K562 (cell line): ENCODE measurements at regions not wholly inside any gene's neighbourhood (a gene's known extent, or its start where the extent isn't known, plus 50 kb on each side); places are given as distances from the start of the nearest gene placed in this dataset.

Source experiments
- ESRRA ChIP-seq: fragments of 450-650 bp; IDR thresholded peaks from 2 replicates; pipeline ENCODE4 v1.6.1; 2014; ENCODE audit warnings: low read depth, mild to moderate bottlenecking, moderate library complexity, borderline replicate concordance
- ETV6 ChIP-seq, 3 experiments: fragments of 150-350 bp in 1 of 3; sonication (generic) in 1 of 3; formaldehyde crosslinking in 1 of 3; IDR thresholded peaks; 2 replicates each; pipeline versions ENCODE4 v1.6.1 to v1.8.0; 2014 to 2022; ENCODE audit warnings: borderline replicate concordance in 2 of 3, low read depth in 2 of 3, antibody characterized with exemption in 1 of 3, low read length in 1 of 3, mild to moderate bottlenecking in 1 of 3, missing genetic modification reagents in 1 of 3
- FOXK2 ChIP-seq, 2 experiments: fragments of 450-650 bp; IDR thresholded peaks in 1 of 2; conservative IDR thresholded peaks in 1 of 2; 2 replicates each; pipeline ENCODE4 v1.6.1; 2016; ENCODE audit warnings: low read depth in 2 of 2, mild to moderate bottlenecking in 1 of 2
- HDAC8 ChIP-seq: fragments of 450-650 bp; IDR thresholded peaks from 2 replicates; pipeline ENCODE4 v1.6.1; 2016; ENCODE audit warnings: mild to moderate bottlenecking, missing genetic modification characterization, moderate library complexity, missing compliant biosample characterization
- KDM2B ChIP-seq: fragments of 250-450 bp; sonication (Bioruptor Pico); IDR thresholded peaks from 2 replicates; pipeline ENCODE4 v1.8.0; 2021; ENCODE audit warnings: mild to moderate bottlenecking, moderate library complexity
- LARP7 ChIP-seq: fragments of 450-650 bp; IDR thresholded peaks from 2 replicates; pipeline ENCODE4 v1.6.1; 2016
- MAFF ChIP-seq: IDR thresholded peaks from 2 replicates; pipeline ENCODE4 v1.6.1; 2012; ENCODE audit warnings: low read length, improper control_type of control experiment
- MEF2D ChIP-seq: conservative IDR thresholded peaks from 2 replicates; pipeline ENCODE4 v1.6.1; 2016; ENCODE audit warnings: low read depth, missing genetic modification characterization, missing compliant biosample characterization
- MIER1 ChIP-seq: fragments of 450-650 bp; IDR thresholded peaks from 2 replicates; pipeline ENCODE4 v1.6.1; 2016; ENCODE audit warnings: antibody characterized with exemption, mild to moderate bottlenecking, low read depth
- NFIC ChIP-seq: fragments of 450-650 bp; IDR thresholded peaks from 2 replicates; pipeline ENCODE4 v1.6.1; 2017; ENCODE audit warnings: mild to moderate bottlenecking, inconsistent platforms
- POLR3A ChIP-seq: IDR thresholded peaks from 2 replicates; pipeline ENCODE4 v1.6.1; 2011; ENCODE audit warnings: borderline replicate concordance, mild to moderate bottlenecking, moderate library complexity; ENCODE audit not compliant: insufficient read length, insufficient read depth; ENCODE audit errors: extremely low read depth
- PTRF ChIP-seq: fragments of 450-650 bp; IDR thresholded peaks from 2 replicates; pipeline ENCODE4 v1.6.1; 2016; ENCODE audit warnings: mild to moderate bottlenecking, missing genetic modification characterization, missing compliant biosample characterization
- SMAD2 ChIP-seq: fragments of 150-350 bp; IDR thresholded peaks from 2 replicates; pipeline ENCODE4 v1.6.1; 2014; ENCODE audit warnings: low read depth, mild to moderate bottlenecking, low read length
- TEAD4 ChIP-seq, 2 experiments: sonication (generic) in 1 of 2; formaldehyde crosslinking in 1 of 2; IDR thresholded peaks; 2 replicates each; pipeline versions ENCODE4 v1.6.1 to v1.8.0; 2012 to 2022; ENCODE audit warnings: borderline replicate concordance in 1 of 2, inconsistent platforms in 1 of 2, low read length in 1 of 2, mild to moderate bottlenecking in 1 of 2, missing genetic modification reagents in 1 of 2
- XRCC4 ChIP-seq: IDR thresholded peaks from one replicate; pipeline ENCODE4 v1.6.1; 2011; ENCODE audit not compliant: insufficient read depth, insufficient read length; ENCODE audit errors: extremely low read depth
- ZNF766 ChIP-seq: fragments of 200-800 bp; sonication (Bioruptor generic); conservative IDR thresholded peaks from 2 replicates; pipeline ENCODE4 v1.6.1; 2016; ENCODE audit warnings: missing genetic modification characterization, missing compliant biosample characterization
- TF ChIP-seq, protein P1 (sequence below): fragments of 450-650 bp; IDR thresholded peaks from 2 replicates; pipeline ENCODE4 v1.6.1; 2016; ENCODE audit warnings: mild to moderate bottlenecking
- TF ChIP-seq, protein P2 (sequence below): sonication (generic); formaldehyde crosslinking; IDR thresholded peaks from 2 replicates; pipeline ENCODE4 v1.8.1; 2023; ENCODE audit warnings: mild to moderate bottlenecking, missing genetic modification reagents, moderate library complexity
- TF ChIP-seq, protein P3 (sequence below): sonication (generic); formaldehyde crosslinking; IDR thresholded peaks from 2 replicates; pipeline ENCODE4 v1.8.1; 2023; ENCODE audit warnings: missing genetic modification reagents, mild to moderate bottlenecking, borderline replicate concordance

DNA sequence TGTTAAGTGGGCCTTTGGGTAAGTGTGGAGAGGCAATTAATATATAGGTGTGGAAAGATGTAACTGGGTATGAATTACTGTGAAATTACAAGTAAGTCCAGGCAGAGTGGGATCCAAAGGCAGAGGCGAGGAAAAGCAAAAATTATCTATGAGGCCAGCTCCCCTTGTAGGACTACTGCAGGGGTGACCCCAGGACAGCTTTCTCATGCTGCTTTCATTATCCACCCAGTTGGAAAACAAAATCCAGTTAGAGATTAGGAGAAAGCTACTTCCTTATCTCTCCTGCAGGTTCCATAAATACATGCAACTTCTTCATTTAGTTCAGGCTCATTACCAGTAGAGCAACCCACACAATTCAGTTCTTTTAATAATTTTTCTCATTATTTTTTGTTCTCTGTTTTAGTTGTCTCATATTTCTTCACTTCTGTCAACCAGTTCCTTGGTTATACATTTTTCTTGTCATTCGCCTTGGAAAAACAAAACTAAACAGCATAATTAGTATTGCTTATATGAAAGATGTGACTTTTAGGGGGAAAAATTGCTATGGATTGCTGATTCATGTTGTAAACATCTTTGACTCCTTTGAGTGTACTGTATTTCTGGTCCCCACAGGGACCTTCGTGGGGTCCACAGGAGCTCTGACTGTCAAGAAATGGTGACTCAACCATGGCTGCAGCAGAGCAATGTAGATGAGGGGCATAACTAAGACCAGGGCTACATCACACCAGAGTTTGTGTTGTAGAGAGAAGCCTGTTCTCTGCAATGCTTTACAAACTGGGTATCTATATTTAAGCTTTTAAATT lies 110.4 kb upstream of the PARD3B start (continued):
- TF ChIP-seq, protein P1, sequence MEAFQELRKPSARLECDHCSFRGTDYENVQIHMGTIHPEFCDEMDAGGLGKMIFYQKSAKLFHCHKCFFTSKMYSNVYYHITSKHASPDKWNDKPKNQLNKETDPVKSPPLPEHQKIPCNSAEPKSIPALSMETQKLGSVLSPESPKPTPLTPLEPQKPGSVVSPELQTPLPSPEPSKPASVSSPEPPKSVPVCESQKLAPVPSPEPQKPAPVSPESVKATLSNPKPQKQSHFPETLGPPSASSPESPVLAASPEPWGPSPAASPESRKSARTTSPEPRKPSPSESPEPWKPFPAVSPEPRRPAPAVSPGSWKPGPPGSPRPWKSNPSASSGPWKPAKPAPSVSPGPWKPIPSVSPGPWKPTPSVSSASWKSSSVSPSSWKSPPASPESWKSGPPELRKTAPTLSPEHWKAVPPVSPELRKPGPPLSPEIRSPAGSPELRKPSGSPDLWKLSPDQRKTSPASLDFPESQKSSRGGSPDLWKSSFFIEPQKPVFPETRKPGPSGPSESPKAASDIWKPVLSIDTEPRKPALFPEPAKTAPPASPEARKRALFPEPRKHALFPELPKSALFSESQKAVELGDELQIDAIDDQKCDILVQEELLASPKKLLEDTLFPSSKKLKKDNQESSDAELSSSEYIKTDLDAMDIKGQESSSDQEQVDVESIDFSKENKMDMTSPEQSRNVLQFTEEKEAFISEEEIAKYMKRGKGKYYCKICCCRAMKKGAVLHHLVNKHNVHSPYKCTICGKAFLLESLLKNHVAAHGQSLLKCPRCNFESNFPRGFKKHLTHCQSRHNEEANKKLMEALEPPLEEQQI, result no peak
- TF ChIP-seq SMAD2 (no peak), TEAD4 (IDR thresholded peaks at IDR 0.05; ENCODE audit: low read length) (peak; percentile 43), TEAD4 (CRISPR knock-in tag; IDR thresholded peaks at IDR 0.05; ENCODE audit: borderline replicate concordance) (no peak), XRCC4 (no peak), MAFF (peak; percentile 9; the same call in 1 of the 2 replicates), NFIC (no peak), LARP7 (no peak), POLR3A (no peak), ESRRA (peak; percentile 42; the same call in 1 of the 2 replicates), PTRF (tag) (no peak), FOXK2 (conservative IDR thresholded peaks at IDR 0.05 in 1 of 2, IDR thresholded peaks at IDR 0.05 in 1 of 2; ENCODE audit: low read depth in 2 of 2) (no peak), ZNF766 (CRISPR knock-in tag) (0 out of 2 replicates have a peak, but pooled peaks have one; percentile 16), HDAC8 (tag) (no peak), MEF2D (tag) (peak; percentile 75), KDM2B (CRISPR knock-in tag) (no peak), ETV6 (IDR thresholded peaks at IDR 0.05; ENCODE audit: borderline replicate concordance in 1 of 2, low read depth in 2 of 2, low read length in 1 of 2) (no peak), ETV6 (CRISPR knock-in tag; IDR thresholded peaks at IDR 0.05; ENCODE audit: borderline replicate concordance) (no peak), MIER1 (no peak)
- TF ChIP-seq, protein P2, sequence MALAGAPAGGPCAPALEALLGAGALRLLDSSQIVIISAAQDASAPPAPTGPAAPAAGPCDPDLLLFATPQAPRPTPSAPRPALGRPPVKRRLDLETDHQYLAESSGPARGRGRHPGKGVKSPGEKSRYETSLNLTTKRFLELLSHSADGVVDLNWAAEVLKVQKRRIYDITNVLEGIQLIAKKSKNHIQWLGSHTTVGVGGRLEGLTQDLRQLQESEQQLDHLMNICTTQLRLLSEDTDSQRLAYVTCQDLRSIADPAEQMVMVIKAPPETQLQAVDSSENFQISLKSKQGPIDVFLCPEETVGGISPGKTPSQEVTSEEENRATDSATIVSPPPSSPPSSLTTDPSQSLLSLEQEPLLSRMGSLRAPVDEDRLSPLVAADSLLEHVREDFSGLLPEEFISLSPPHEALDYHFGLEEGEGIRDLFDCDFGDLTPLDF, result no peak
- TF ChIP-seq, protein P3, sequence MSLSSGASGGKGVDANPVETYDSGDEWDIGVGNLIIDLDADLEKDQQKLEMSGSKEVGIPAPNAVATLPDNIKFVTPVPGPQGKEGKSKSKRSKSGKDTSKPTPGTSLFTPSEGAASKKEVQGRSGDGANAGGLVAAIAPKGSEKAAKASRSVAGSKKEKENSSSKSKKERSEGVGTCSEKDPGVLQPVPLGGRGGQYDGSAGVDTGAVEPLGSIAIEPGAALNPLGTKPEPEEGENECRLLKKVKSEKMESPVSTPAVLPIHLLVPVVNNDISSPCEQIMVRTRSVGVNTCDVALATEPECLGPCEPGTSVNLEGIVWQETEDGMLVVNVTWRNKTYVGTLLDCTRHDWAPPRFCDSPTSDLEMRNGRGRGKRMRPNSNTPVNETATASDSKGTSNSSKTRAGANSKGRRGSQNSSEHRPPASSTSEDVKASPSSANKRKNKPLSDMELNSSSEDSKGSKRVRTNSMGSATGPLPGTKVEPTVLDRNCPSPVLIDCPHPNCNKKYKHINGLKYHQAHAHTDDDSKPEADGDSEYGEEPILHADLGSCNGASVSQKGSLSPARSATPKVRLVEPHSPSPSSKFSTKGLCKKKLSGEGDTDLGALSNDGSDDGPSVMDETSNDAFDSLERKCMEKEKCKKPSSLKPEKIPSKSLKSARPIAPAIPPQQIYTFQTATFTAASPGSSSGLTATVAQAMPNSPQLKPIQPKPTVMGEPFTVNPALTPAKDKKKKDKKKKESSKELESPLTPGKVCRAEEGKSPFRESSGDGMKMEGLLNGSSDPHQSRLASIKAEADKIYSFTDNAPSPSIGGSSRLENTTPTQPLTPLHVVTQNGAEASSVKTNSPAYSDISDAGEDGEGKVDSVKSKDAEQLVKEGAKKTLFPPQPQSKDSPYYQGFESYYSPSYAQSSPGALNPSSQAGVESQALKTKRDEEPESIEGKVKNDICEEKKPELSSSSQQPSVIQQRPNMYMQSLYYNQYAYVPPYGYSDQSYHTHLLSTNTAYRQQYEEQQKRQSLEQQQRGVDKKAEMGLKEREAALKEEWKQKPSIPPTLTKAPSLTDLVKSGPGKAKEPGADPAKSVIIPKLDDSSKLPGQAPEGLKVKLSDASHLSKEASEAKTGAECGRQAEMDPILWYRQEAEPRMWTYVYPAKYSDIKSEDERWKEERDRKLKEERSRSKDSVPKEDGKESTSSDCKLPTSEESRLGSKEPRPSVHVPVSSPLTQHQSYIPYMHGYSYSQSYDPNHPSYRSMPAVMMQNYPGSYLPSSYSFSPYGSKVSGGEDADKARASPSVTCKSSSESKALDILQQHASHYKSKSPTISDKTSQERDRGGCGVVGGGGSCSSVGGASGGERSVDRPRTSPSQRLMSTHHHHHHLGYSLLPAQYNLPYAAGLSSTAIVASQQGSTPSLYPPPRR, result no peak
